ENCODE measurements at regions not wholly inside any gene's neighbourhood (a gene's known extent, or its start where the extent isn't known, plus 50 kb on each side); places are given as distances from the start of the nearest gene placed in this dataset.

- TF ChIP-seq CTCF (IDR thresholded peaks at IDR 0.05): no peak
- TF ChIP-seq POLR2A (IDR thresholded peaks at IDR 0.05): no peak
Measured at GRCh38 chr5:159456261-159456660, 126.0 kb upstream of the IL12B start.

Data from uterus (tissue), 2 donors.